ENCODE measurements at regions not wholly inside any gene's neighbourhood (a gene's known extent, or its start where the extent isn't known, plus 50 kb on each side); places are given as distances from the start of the nearest gene placed in this dataset.
A peak's percentile ranks its signal among the peaks of the same experiment; 100 is the strongest.

DNA sequence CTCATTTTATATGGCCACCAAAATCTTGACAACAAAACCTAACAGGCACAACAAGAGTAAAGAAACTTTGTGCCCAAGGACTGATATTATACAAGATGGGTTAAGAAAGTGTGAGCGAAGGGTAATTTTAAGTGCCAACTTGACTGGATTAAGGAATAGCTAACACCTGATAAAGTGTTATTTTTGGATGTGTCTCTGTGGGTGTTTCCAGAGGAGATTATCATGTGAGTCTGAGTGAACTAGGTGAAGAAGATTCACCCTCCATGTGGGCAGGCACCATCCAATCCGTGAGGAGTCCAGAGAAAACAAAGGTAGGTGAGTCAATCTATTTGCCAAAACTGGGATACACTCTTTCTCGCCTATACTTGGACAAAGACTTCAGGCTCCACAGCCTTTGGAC is 461.6 kb downstream of the ETS1 start:
- DNase-seq (ENCODE audit: low read depth in 4 of 4, low spot score in 3 of 4): no peak

DNA sequence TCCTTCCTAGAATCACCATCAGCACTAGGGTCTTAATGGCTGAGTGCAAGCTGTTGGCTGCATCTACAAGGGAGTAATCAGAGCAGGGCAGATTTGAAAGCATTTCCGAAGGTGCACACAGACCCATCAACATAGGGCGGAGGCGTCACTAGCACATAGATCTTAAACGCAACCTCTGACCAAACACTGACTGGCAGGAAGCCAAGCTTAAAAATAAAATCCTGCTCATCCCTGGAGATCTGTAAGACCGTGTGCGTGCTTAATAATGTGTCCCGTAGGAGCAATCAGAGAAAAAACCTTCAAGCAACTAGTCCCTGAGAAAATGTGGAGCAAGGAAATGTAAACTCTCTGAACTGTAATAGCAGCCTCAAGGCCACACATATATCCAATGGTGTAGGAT is 470.5 kb downstream of the ETS1 start:
- DNase-seq (ENCODE audit: low read depth in 4 of 4, low spot score in 3 of 4): peak in 2 of 4 donors; percentile 10 to 28

DNA sequence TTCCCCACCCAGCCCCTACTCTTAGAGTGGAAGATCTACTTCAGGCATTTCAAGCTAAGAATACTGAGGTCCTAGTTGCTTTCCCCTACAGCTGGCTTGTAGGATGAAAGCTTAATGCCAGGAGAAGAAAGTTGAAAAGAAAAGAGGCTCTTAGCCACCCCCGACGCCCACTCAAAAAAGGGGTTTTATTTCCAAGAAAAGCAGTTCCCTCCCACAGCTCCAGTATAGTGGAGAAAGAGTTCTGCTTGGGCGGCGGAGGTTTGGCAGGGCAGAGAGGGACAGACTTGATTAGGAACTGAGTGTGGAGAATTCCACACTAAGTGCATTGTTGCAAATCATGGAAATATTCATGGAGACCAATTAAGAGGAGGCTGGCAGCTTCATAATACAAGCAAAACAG is 470.9 kb downstream of the ETS1 start:
- no peak for DNase-seq (ENCODE audit: low read depth in 4 of 4, low spot score in 3 of 4)

- DNase-seq (ENCODE audit: low read depth in 4 of 4, low spot score in 3 of 4): no peak
Measured at GRCh38 chr11:128105950-128106349, 481.4 kb downstream of the ETS1 start.

GRCh38 chr11:128105511-128105910 is 481.8 kb downstream of the ETS1 start:
- no peak for DNase-seq (ENCODE audit: low read depth in 4 of 4, low spot score in 3 of 4)

GRCh38 chr11:128103278-128103873 is 484.0 kb downstream of the ETS1 start:
- no peak for DNase-seq (ENCODE audit: low read depth in 4 of 4, low spot score in 3 of 4)

DNA sequence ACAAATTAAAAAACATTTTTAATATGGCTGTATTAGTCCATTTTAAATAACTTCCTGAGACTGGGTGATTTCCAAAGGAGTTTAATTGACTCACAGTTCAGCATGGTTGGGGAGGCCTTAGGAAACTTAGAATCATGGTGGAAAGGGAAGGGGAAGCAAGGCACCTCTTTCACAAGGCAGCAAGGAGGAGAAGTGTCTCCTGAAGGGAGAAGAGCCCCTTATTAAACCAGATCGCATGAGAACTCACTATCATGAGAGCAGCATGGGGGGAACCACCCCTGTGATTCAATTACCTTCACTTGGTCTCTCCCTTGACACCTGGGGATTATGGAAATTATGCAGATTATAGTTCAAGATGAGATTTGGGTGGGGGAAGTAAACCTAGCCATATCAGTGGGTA is 488.6 kb downstream of the ETS1 start:
- no peak for DNase-seq (ENCODE audit: low read depth in 4 of 4, low spot score in 3 of 4)

- DNase-seq (ENCODE audit: low read depth in 4 of 4, low spot score in 3 of 4): no peak
Measured at GRCh38 chr11:128095466-128095981, 491.8 kb downstream of the ETS1 start.

- no peak for DNase-seq (ENCODE audit: low read depth in 4 of 4, low spot score in 3 of 4)
Measured at GRCh38 chr11:128093689-128094088, 493.7 kb downstream of the ETS1 start.

- DNase-seq (ENCODE audit: low read depth in 4 of 4, low spot score in 3 of 4): no peak
Measured at GRCh38 chr11:128089962-128090361, 497.4 kb downstream of the ETS1 start.

- no peak for DNase-seq (ENCODE audit: low read depth in 4 of 4, low spot score in 3 of 4)
Measured at GRCh38 chr11:128086794-128087193, 500.6 kb downstream of the ETS1 start.

DNA sequence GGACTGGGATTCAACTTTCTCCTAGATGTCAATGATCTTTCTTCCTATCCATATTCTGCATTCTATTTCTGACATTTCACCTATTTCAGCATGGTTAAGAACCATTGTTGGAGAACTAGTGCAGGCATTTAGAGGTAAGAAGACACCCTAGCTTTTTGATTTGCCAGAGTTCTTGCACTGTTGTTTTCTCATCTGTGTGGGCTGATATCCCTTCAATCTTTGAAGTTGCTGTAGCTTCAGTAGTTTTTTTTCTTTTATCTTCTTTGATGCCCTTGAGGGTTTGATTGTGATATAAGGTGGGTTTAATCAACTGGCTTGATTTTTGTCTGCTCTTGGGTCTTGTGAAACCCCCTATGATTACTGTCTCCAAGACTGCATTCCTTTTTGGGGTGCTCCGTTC is 502.1 kb downstream of the ETS1 start:
- DNase-seq (ENCODE audit: low read depth in 4 of 4, low spot score in 3 of 4): no peak

GRCh38 chr11:128082574-128082973 is 504.8 kb downstream of the ETS1 start:
- DNase-seq (ENCODE audit: low read depth in 4 of 4, low spot score in 3 of 4): no peak

- no peak for DNase-seq (ENCODE audit: low read depth in 4 of 4, low spot score in 3 of 4)
Measured at GRCh38 chr11:128069665-128070064, 517.7 kb downstream of the ETS1 start.

DNA sequence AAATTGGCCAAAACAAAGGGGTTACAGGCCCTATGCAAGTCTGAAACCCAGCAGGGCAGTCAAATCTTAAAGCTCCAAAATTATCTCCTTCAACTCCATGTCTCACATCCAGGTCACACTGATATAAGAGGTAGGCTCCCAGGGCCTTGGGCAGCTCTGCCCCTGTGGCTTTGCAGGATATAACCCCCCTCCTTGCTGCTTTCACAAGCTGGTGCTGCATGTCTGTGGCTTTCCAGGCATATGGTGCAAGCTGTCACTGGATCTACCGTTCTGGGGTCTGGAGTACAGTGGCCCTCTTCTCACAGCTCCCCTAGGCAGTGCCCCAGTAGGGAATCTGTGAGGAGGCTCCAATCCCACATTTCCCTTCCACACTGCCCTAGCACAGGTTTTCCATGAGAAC is 519.6 kb downstream of the ETS1 start:
- DNase-seq (ENCODE audit: low read depth in 4 of 4, low spot score in 3 of 4): no peak

GRCh38 chr11:128066399-128066798 is 521.0 kb downstream of the ETS1 start:
- no peak for DNase-seq (ENCODE audit: low read depth in 4 of 4, low spot score in 3 of 4)

DNA sequence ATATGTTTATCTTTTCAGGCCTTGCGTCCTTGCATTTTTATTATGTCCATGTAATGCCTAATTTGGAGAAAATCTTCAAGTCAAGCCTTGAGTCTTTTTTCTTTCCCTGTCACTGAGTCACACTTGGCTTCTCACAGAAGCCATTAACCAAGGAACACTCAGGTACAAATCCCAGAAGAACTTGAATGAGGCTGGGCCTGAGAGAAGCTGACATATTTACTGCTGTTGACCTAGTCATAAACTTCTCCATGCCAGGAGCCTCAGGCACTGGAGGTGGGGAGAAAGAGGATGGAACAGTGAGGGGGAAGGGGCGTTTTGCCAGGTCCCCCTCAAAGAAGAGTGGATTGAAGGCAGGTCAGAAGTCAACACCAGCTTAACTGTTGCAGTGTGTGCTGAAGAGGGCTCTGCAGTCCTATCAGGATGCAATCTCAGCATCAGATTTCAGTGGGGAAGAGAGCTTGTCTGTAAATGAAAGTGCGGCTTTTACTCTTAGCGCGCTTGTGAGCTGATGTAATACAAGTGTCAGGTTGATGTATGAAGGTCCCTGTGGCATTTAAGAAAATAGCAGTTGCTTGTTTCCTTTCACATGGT is 526.0 kb downstream of the ETS1 start:
- DNase-seq (ENCODE audit: low read depth in 4 of 4, low spot score in 3 of 4): peak; percentile 39 to 64 (median 54)

- DNase-seq (ENCODE audit: low read depth in 4 of 4, low spot score in 3 of 4): no peak
Measured at GRCh38 chr11:128058580-128059208, 528.7 kb downstream of the ETS1 start.

DNA sequence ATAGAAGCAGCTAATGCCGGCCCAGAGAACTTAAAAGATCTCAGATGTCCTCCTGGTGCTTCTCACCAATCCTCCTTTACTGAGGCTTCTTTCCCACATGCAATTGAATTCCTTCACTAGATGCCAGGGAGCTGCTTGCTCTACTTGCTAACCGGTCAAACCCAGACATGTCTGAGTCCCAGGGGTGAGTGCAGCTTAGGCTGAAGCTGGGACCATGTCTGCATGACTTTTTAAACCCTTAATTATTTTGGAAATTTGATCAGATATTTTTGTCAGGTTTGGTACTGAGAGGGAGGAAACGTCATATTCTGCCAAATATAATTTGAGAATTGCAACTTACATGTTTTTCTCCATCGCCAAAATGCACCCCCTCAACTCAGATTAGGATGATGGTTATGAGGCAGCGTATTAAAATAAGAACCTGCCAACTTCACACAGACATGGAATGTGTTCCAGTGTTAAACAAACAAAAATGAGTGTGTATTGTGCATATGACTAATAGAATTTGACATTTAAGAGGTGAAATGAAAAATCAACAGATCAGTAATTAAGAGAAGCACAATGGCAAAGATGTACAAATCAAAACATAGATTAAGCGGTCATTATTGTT is 529.5 kb downstream of the ETS1 start:
- no peak for DNase-seq (ENCODE audit: low read depth in 4 of 4, low spot score in 3 of 4)

- DNase-seq (ENCODE audit: low read depth in 4 of 4, low spot score in 3 of 4): no peak
Measured at GRCh38 chr11:128055576-128056217, 531.7 kb downstream of the ETS1 start.

Measured in right renal pelvis (tissue), 4 donors.